GM12878 (cell line): ENCODE measurements at regions not wholly inside any gene's neighbourhood (a gene's known extent, or its start where the extent isn't known, plus 50 kb on each side); places are given as distances from the start of the nearest gene placed in this dataset.

ENCODE experiments used
- ATAC-seq: fragments of 200-7000 bp; cut with Tn5 transposase; 3 replicates; pipeline ENCODE4 v1.9.1; 2020; ENCODE audit warnings: mild to moderate bottlenecking, moderate library complexity
- BruUV-seq: library from RNA; stranded (reverse); fragments of 400-500 nt; replicated peaks from 2 replicates; lab custom pipeline; 2021; lab: Mats Ljungman, UMichigan
- CTCF ChIA-PET: fragments of 300-600 bp; sonication (Branson Sonifier 250); formaldehyde crosslinking; extraction: SDS; loops from one replicate; lab custom pipeline; 2021; ENCODE audit warnings: inconsistent platforms; lab: Yijun Ruan, JAX
- POLR2A ChIA-PET: fragments of 350-600 bp; formaldehyde crosslinking; extraction: SDS; loops from one replicate; lab custom pipeline; 2021; ENCODE audit warnings: inconsistent platforms; lab: Charles Lee
- RAD21 ChIA-PET: fragments of 300-600 bp; sonication (Branson Sonifier 250); formaldehyde crosslinking; loops from one replicate; lab custom pipeline; 2023; ENCODE audit warnings: antibody characterized with exemption; ENCODE audit not compliant: unreplicated experiment; lab: Charles Lee
- SMC1A ChIA-PET: fragments of 300-600 bp; sonication (Branson Sonifier 250); formaldehyde crosslinking; loops from one replicate; lab custom pipeline; 2023; ENCODE audit not compliant: unreplicated experiment, uncharacterized antibody; lab: Charles Lee
- DNase-seq: peaks from one replicate; pipeline ENCODE4 v3.0.0-alpha.2; 2011; ENCODE audit warnings: low read depth, low spot score
- FAIRE-seq: peaks from 3 replicates; lab custom pipeline; 2011; peaks lifted over from hg19 to GRCh38; lab: Jason Lieb, UNC
- H2AFZ ChIP-seq: 2 replicates; pipeline ENCODE4 v1.6.0; 2011; ENCODE audit warnings: low read depth, low read length, control low read depth; ENCODE audit not compliant: control insufficient read depth
- H3K27ac ChIP-seq: 2 replicates; pipeline ENCODE4 v1.5.1; 2011; ENCODE audit warnings: control low read depth; ENCODE audit not compliant: control insufficient read depth, insufficient read depth
- H3K27me3 ChIP-seq, 2 experiments: replicated peaks in 1 of 2; 2 replicates each; pipeline versions ENCODE4 v1.6.0 to v1.6.1; 2011; ENCODE audit warnings: low read length in 1 of 2; ENCODE audit not compliant: control insufficient read depth in 2 of 2, insufficient read depth in 2 of 2
- H3K36me3 ChIP-seq, 2 experiments: 2 replicates each; pipeline ENCODE4 v1.5.1; 2011; ENCODE audit warnings: low read length in 1 of 2; ENCODE audit not compliant: control insufficient read depth in 2 of 2, insufficient read depth in 2 of 2
- H3K4me1 ChIP-seq: 2 replicates; pipeline ENCODE4 v1.6.1; 2011; ENCODE audit warnings: mild to moderate bottlenecking, low read length, moderate library complexity, mixed read lengths; ENCODE audit not compliant: control insufficient read depth, insufficient read depth
- H3K4me2 ChIP-seq: 2 replicates; pipeline ENCODE4 v1.6.0; 2011; ENCODE audit warnings: control low read depth; ENCODE audit not compliant: control insufficient read depth, insufficient read depth
- H3K4me3 ChIP-seq: fragments of 200-600 bp; sonication (generic); 2 replicates; pipeline ENCODE4 v1.5.1; 2016
- H3K79me2 ChIP-seq: 2 replicates; pipeline ENCODE4 v1.6.0; 2011; ENCODE audit warnings: low read length; ENCODE audit not compliant: control insufficient read depth, insufficient read depth
- H3K9ac ChIP-seq: 2 replicates; pipeline ENCODE4 v1.8.0; 2011; ENCODE audit warnings: low read length, control low read depth, mixed read lengths; ENCODE audit not compliant: control insufficient read depth, insufficient read depth
- H3K9me3 ChIP-seq: replicated peaks from 3 replicates; pipeline ENCODE4 v1.5.1; 2011; ENCODE audit warnings: mild to moderate bottlenecking, low read length; ENCODE audit not compliant: control insufficient read depth, insufficient read depth
- H4K20me1 ChIP-seq: 2 replicates; pipeline ENCODE4 v1.6.0; 2011; ENCODE audit not compliant: control insufficient read depth, insufficient read depth
- CBX3 ChIP-seq: fragments of 200-600 bp; sonication (generic); IDR thresholded peaks from 2 replicates; pipeline ENCODE4 v1.6.1; 2016; ENCODE audit warnings: low read depth, borderline replicate concordance
- DPF2 ChIP-seq: fragments of 450-650 bp; IDR thresholded peaks from 2 replicates; pipeline ENCODE4 v1.6.1; 2017; ENCODE audit warnings: mild to moderate bottlenecking
- EGR1 ChIP-seq, 2 experiments: IDR thresholded peaks; 1 replicate in 1 of 2; 2 replicates in 1 of 2; pipeline ENCODE4 v1.6.1; 2011 to 2012; ENCODE audit warnings: low read depth in 2 of 2, low read length in 2 of 2, borderline replicate concordance in 1 of 2, mild to moderate bottlenecking in 1 of 2, moderate library complexity in 1 of 2
- ESRRA ChIP-seq: IDR thresholded peaks from 2 replicates; pipeline ENCODE4 v1.6.1; 2012; ENCODE audit warnings: mild to moderate bottlenecking, low read length, improper control_type of control experiment
- FOXM1 ChIP-seq: IDR thresholded peaks from 2 replicates; pipeline ENCODE4 v1.6.1; 2012; ENCODE audit warnings: low read depth, mild to moderate bottlenecking, inconsistent platforms, low read length, moderate library complexity
- KAT2A ChIP-seq: conservative IDR thresholded peaks from 2 replicates; pipeline ENCODE4 v1.6.1; 2011; ENCODE audit warnings: low read depth, low read length; ENCODE audit not compliant: control insufficient read depth
- MTA2 ChIP-seq: fragments of 450-650 bp; IDR thresholded peaks from 2 replicates; pipeline ENCODE4 v1.6.1; 2016; ENCODE audit warnings: low read depth, mild to moderate bottlenecking, moderate library complexity
- POLR2AphosphoS2 ChIP-seq: IDR thresholded peaks from 2 replicates; pipeline ENCODE4 v1.6.1; 2011; ENCODE audit warnings: low read depth, mild to moderate bottlenecking, low read length, improper control_type of control experiment, moderate library complexity
- RAD21 ChIP-seq: IDR thresholded peaks from 2 replicates; pipeline ENCODE4 v1.6.1; 2011; ENCODE audit warnings: mild to moderate bottlenecking, low read depth, low read length, moderate library complexity; ENCODE audit not compliant: insufficient read depth
- SMARCA5 ChIP-seq: fragments of 450-650 bp; IDR thresholded peaks from 2 replicates; pipeline ENCODE4 v1.6.1; 2017; ENCODE audit warnings: mild to moderate bottlenecking
- SUPT20H ChIP-seq: IDR thresholded peaks from 2 replicates; pipeline ENCODE4 v1.6.1; 2011; ENCODE audit warnings: low read depth, mild to moderate bottlenecking, low read length, moderate library complexity, borderline replicate concordance; ENCODE audit not compliant: control insufficient read depth
- ZNF24 ChIP-seq: fragments of 450-650 bp; IDR thresholded peaks from 2 replicates; pipeline ENCODE4 v1.6.1; 2017; ENCODE audit warnings: antibody characterized with exemption, mild to moderate bottlenecking
- ZNF274 ChIP-seq: IDR thresholded peaks from one replicate; pipeline ENCODE4 v1.8.0; 2011; ENCODE audit not compliant: insufficient read length, insufficient read depth
- ZZZ3 ChIP-seq: IDR thresholded peaks from 2 replicates; pipeline ENCODE4 v1.6.1; 2011; ENCODE audit warnings: low read depth; ENCODE audit not compliant: control insufficient read depth, insufficient read length
- WGBS: methylation state at CpG from one replicate; pipeline ENCODE4 v1.1.6; 2016; ENCODE audit warnings: low lambda C conversion rate; ENCODE audit not compliant: insufficient replicate concordance, insufficient coverage; ENCODE audit errors: missing lambda C conversion rate; 5-methylcytosine and 5-hydroxymethylcytosine counted together
- in situ Hi-C: fragments of 300-500 bp; cut with MboI; formaldehyde crosslinking; loops from 9 replicates; pipeline ENCODE4 v1.14.3; 2018; ENCODE audit warnings: mixed read lengths
- intact Hi-C: fragments of 100-400 bp; cut with micrococcal nuclease; formaldehyde crosslinking; loops from one replicate; pipeline ENCODE4 v1.14.2; 2022; ENCODE audit not compliant: unreplicated experiment
- TF ChIP-seq, protein P1 (sequence below): IDR thresholded peaks from 2 replicates; pipeline ENCODE4 v1.6.1; 2011; ENCODE audit warnings: low read depth, low read length, improper control_type of control experiment, borderline replicate concordance
- TF ChIP-seq, protein P2 (sequence below): IDR thresholded peaks from 2 replicates; pipeline ENCODE4 v1.6.1; 2012; ENCODE audit warnings: mild to moderate bottlenecking, low read depth, low read length
- TF ChIP-seq, protein P3 (sequence below): IDR thresholded peaks from 2 replicates; pipeline ENCODE4 v1.6.1; 2012; ENCODE audit warnings: improper control_type of control experiment, low read depth, low read length; ENCODE audit not compliant: insufficient replicate concordance

DNA sequence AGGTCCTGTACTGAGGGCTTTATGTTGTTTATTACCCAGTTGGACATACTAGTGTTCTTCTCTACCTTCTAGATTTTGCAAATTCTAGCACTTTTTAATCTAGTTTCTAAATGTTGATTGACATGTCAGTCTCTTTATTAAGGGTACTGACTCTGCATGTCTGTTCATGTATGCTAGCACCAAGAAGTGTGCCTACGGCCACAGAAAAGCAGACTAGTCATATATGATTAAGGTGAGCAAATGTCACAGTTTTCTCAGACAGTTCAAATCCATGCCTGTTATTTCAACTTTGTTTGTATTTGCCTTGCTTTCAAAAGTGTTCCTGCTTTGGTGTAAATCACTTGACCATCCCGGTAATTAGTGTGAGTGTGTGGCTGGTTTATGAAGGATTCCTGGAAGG, 145.0 kb upstream of the DSEL start:
- no TSS peak for BruUV-seq
- ChIA-PET RAD21 (no interaction called here), CTCF (no interaction called here), SMC1A (no interaction called here), POLR2A (no interaction called here)
- no peaks in the 10 kb centered on the region for H3K36me3 ChIP-seq
- no peaks in the 10 kb centered on the region for H3K4me1 ChIP-seq
- no peak overlapping the region for H2AFZ ChIP-seq
- no peak for ATAC-seq
- WGBS, result 36% methylated on average over 2 of the region's 2 CpGs
- intact Hi-C loops, result no loop called here
- no peak overlapping the region for H3K27ac ChIP-seq
- H3K4me3 ChIP-seq, result no peak overlapping the region
- H3K79me2 ChIP-seq, result no peaks in the 10 kb centered on the region
- H3K9me3 ChIP-seq, result no peaks in the 10 kb centered on the region
- no peak overlapping the region for H3K4me2 ChIP-seq
- no peaks in the 10 kb centered on the region for H3K27me3 ChIP-seq
- FAIRE-seq, result no peak
- no peaks in the 10 kb centered on the region for H4K20me1 ChIP-seq
- H3K9ac ChIP-seq, result no peak overlapping the region
- in situ Hi-C loops, result no loop called here
- DNase-seq, result no peak
- TF ChIP-seq, protein P1, sequence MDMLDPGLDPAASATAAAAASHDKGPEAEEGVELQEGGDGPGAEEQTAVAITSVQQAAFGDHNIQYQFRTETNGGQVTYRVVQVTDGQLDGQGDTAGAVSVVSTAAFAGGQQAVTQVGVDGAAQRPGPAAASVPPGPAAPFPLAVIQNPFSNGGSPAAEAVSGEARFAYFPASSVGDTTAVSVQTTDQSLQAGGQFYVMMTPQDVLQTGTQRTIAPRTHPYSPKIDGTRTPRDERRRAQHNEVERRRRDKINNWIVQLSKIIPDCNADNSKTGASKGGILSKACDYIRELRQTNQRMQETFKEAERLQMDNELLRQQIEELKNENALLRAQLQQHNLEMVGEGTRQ, result no peak
- TF ChIP-seq ZNF24, result no peak
- TF ChIP-seq SMARCA5, result no peak
- no peak for TF ChIP-seq POLR2AphosphoS2
- TF ChIP-seq, protein P2, sequence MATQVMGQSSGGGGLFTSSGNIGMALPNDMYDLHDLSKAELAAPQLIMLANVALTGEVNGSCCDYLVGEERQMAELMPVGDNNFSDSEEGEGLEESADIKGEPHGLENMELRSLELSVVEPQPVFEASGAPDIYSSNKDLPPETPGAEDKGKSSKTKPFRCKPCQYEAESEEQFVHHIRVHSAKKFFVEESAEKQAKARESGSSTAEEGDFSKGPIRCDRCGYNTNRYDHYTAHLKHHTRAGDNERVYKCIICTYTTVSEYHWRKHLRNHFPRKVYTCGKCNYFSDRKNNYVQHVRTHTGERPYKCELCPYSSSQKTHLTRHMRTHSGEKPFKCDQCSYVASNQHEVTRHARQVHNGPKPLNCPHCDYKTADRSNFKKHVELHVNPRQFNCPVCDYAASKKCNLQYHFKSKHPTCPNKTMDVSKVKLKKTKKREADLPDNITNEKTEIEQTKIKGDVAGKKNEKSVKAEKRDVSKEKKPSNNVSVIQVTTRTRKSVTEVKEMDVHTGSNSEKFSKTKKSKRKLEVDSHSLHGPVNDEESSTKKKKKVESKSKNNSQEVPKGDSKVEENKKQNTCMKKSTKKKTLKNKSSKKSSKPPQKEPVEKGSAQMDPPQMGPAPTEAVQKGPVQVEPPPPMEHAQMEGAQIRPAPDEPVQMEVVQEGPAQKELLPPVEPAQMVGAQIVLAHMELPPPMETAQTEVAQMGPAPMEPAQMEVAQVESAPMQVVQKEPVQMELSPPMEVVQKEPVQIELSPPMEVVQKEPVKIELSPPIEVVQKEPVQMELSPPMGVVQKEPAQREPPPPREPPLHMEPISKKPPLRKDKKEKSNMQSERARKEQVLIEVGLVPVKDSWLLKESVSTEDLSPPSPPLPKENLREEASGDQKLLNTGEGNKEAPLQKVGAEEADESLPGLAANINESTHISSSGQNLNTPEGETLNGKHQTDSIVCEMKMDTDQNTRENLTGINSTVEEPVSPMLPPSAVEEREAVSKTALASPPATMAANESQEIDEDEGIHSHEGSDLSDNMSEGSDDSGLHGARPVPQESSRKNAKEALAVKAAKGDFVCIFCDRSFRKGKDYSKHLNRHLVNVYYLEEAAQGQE, result no peak
- no peak for TF ChIP-seq DPF2
- TF ChIP-seq, protein P3, sequence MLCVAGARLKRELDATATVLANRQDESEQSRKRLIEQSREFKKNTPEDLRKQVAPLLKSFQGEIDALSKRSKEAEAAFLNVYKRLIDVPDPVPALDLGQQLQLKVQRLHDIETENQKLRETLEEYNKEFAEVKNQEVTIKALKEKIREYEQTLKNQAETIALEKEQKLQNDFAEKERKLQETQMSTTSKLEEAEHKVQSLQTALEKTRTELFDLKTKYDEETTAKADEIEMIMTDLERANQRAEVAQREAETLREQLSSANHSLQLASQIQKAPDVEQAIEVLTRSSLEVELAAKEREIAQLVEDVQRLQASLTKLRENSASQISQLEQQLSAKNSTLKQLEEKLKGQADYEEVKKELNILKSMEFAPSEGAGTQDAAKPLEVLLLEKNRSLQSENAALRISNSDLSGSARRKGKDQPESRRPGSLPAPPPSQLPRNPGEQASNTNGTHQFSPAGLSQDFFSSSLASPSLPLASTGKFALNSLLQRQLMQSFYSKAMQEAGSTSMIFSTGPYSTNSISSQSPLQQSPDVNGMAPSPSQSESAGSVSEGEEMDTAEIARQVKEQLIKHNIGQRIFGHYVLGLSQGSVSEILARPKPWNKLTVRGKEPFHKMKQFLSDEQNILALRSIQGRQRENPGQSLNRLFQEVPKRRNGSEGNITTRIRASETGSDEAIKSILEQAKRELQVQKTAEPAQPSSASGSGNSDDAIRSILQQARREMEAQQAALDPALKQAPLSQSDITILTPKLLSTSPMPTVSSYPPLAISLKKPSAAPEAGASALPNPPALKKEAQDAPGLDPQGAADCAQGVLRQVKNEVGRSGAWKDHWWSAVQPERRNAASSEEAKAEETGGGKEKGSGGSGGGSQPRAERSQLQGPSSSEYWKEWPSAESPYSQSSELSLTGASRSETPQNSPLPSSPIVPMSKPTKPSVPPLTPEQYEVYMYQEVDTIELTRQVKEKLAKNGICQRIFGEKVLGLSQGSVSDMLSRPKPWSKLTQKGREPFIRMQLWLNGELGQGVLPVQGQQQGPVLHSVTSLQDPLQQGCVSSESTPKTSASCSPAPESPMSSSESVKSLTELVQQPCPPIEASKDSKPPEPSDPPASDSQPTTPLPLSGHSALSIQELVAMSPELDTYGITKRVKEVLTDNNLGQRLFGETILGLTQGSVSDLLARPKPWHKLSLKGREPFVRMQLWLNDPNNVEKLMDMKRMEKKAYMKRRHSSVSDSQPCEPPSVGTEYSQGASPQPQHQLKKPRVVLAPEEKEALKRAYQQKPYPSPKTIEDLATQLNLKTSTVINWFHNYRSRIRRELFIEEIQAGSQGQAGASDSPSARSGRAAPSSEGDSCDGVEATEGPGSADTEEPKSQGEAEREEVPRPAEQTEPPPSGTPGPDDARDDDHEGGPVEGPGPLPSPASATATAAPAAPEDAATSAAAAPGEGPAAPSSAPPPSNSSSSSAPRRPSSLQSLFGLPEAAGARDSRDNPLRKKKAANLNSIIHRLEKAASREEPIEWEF, result no peak
- TF ChIP-seq MTA2, result no peak
- no peak for TF ChIP-seq CBX3
- TF ChIP-seq RAD21, result no peak
- TF ChIP-seq KAT2A, result no peak
- TF ChIP-seq ESRRA, result no peak
- no peak for TF ChIP-seq SUPT20H
- no peak for TF ChIP-seq ZZZ3
- TF ChIP-seq EGR1 (IDR thresholded peaks at IDR 0.05; ENCODE audit: borderline replicate concordance in 1 of 2, low read depth in 2 of 2, low read length in 2 of 2), result no peak
- no peak for TF ChIP-seq FOXM1
- TF ChIP-seq ZNF274, result no peak
